ENCODE measurements at regions not wholly inside any gene's neighbourhood (a gene's known extent, or its start where the extent isn't known, plus 50 kb on each side); places are given as distances from the start of the nearest gene placed in this dataset.
A peak's percentile ranks its signal among the peaks of the same experiment; 100 is the strongest.

- no peak for DNase-seq
Observed at GRCh38 chr20:7426890-7427496, 513.3 kb downstream of the HAO1 start.

GRCh38 chr20:7428946-7429345 is 511.3 kb downstream of the HAO1 start:
- no peak for DNase-seq

GRCh38 chr20:7432612-7433011 is 507.6 kb downstream of the HAO1 start:
- DNase-seq: no peak

GRCh38 chr20:7437311-7437710 is 502.9 kb downstream of the HAO1 start:
- no peak for DNase-seq

GRCh38 chr20:7449269-7449668 is 491.0 kb downstream of the HAO1 start:
- no peak for DNase-seq

- DNase-seq: no peak
Observed at GRCh38 chr20:7452890-7453289, 487.4 kb downstream of the HAO1 start.

GRCh38 chr20:7454047-7454446 is 486.2 kb downstream of the HAO1 start:
- no peak for DNase-seq

GRCh38 chr20:7458459-7458858 is 481.8 kb downstream of the HAO1 start:
- DNase-seq: no peak

GRCh38 chr20:7459083-7459482 is 481.2 kb downstream of the HAO1 start:
- DNase-seq: no peak

GRCh38 chr20:7463290-7463689 is 477.0 kb downstream of the HAO1 start:
- DNase-seq: no peak

- DNase-seq: no peak
Observed at GRCh38 chr20:7470912-7471311, 469.3 kb downstream of the HAO1 start.

GRCh38 chr20:7490288-7490687 is 450.0 kb downstream of the HAO1 start:
- no peak for DNase-seq

- DNase-seq: no peak
Observed at GRCh38 chr20:7492257-7492656, 448.0 kb downstream of the HAO1 start.

- no peak for DNase-seq
Observed at GRCh38 chr20:7493311-7493710, 446.9 kb downstream of the HAO1 start.

- peak; percentile 32 for DNase-seq
Observed at GRCh38 chr20:7496394-7496991, 443.8 kb downstream of the HAO1 start.

GRCh38 chr20:7497985-7498384 is 442.3 kb downstream of the HAO1 start:
- DNase-seq: peak; percentile 69

- DNase-seq: no peak
Observed at GRCh38 chr20:7499201-7499600, 441.1 kb downstream of the HAO1 start.

- no peak for DNase-seq
Observed at GRCh38 chr20:7500231-7500663, 440.0 kb downstream of the HAO1 start.

GRCh38 chr20:7503501-7503900 is 436.8 kb downstream of the HAO1 start:
- DNase-seq: no peak

GRCh38 chr20:7505152-7505834 is 435.0 kb downstream of the HAO1 start:
- no peak for DNase-seq

GRCh38 chr20:7505835-7506221 is 434.4 kb downstream of the HAO1 start:
- no peak for DNase-seq

GRCh38 chr20:7516621-7517111 is 423.6 kb downstream of the HAO1 start:
- DNase-seq: peak; percentile 59

- DNase-seq: no peak
Observed at GRCh38 chr20:7520361-7520760, 419.9 kb downstream of the HAO1 start.

GRCh38 chr20:7523288-7523687 is 417.0 kb downstream of the HAO1 start:
- no peak for DNase-seq
